HepG2 (cell line): ENCODE measurements at regions not wholly inside any gene's neighbourhood (a gene's known extent, or its start where the extent isn't known, plus 50 kb on each side); places are given as distances from the start of the nearest gene placed in this dataset.

Source experiments
- ATAC-seq: fragments of 200-7000 bp; cut with Tn5 transposase; 3 replicates; pipeline ENCODE4 v1.9.1; 2020; ENCODE audit warnings: mild to moderate bottlenecking, moderate library complexity
- BruUV-seq: library from RNA; stranded (reverse); fragments of 400-500 nt; replicated peaks from 2 replicates; lab custom pipeline; 2021; lab: Mats Ljungman, UMichigan
- CTCF ChIA-PET: fragments of 300-600 bp; formaldehyde crosslinking; extraction: SDS; loops from one replicate; lab custom pipeline; 2021; ENCODE audit warnings: low total read pairs, inconsistent platforms, low intra/inter-chr PET ratio; lab: Yijun Ruan, JAX
- POLR2A ChIA-PET: fragments of 350-600 bp; sonication (Branson Sonifier 250); formaldehyde crosslinking; loops from one replicate; lab custom pipeline; 2020; ENCODE audit warnings: antibody characterized with exemption, inconsistent platforms; lab: Yijun Ruan, JAX
- DNase-seq: peaks from one replicate; pipeline ENCODE4 v3.0.0-alpha.2; 2015; ENCODE audit warnings: low spot score
- FAIRE-seq: peaks from 3 replicates; lab custom pipeline; 2011; peaks lifted over from hg19 to GRCh38; lab: Jason Lieb, UNC
- H2AFZ ChIP-seq: one replicate; pipeline ENCODE4 v1.6.1; 2011; ENCODE audit warnings: low read length, inconsistent platforms
- H3K27ac ChIP-seq: fragments of 300-600 bp; 3 replicates; pipeline ENCODE4 v1.8.0; 2011; ENCODE audit warnings: mixed run types, mild to moderate bottlenecking, mixed read lengths, low read length, inconsistent platforms; ENCODE audit not compliant: insufficient read depth; ENCODE audit errors: extremely low read length
- H3K27me3 ChIP-seq, 2 experiments: fragments of 200-600 bp in 1 of 2; 2 replicates in 1 of 2; 3 replicates in 1 of 2; pipeline versions ENCODE4 v1.6.0 to v1.8.0; 2011; ENCODE audit warnings: low read length in 2 of 2, mild to moderate bottlenecking in 2 of 2, moderate library complexity in 2 of 2, inconsistent platforms in 1 of 2; ENCODE audit not compliant: insufficient read depth in 2 of 2, control insufficient read depth in 1 of 2
- H3K36me3 ChIP-seq, 2 experiments: fragments of 200-600 bp in 1 of 2; replicated peaks in 1 of 2; 2 replicates in 1 of 2; 3 replicates in 1 of 2; pipeline versions ENCODE4 v1.5.1 to v1.8.0; 2011; ENCODE audit warnings: low read length in 2 of 2, inconsistent platforms in 1 of 2; ENCODE audit not compliant: insufficient read depth in 2 of 2, control insufficient read depth in 1 of 2
- H3K4me1 ChIP-seq: 2 replicates; pipeline ENCODE4 v1.5.1; 2012; ENCODE audit warnings: low read length, inconsistent platforms; ENCODE audit not compliant: insufficient read depth
- H3K4me2 ChIP-seq: 2 replicates; pipeline ENCODE4 v1.6.0; 2011; ENCODE audit warnings: low read depth, low read length, inconsistent platforms
- H3K4me3 ChIP-seq, 3 experiments: fragments of 200-600 bp in 1 of 3; sonication (generic), shearing (Covaris generic) in 1 of 3; replicated peaks in 1 of 3; 2 replicates each; pipeline ENCODE4 v1.5.1; 2011 to 2016; ENCODE audit warnings: low read length in 3 of 3, inconsistent platforms in 2 of 3, low read depth in 2 of 3, mild to moderate bottlenecking in 2 of 3, control low read depth in 1 of 3, mixed read lengths in 1 of 3; ENCODE audit not compliant: insufficient read depth in 1 of 3
- H3K79me2 ChIP-seq: one replicate; pipeline ENCODE4 v1.6.1; 2011; ENCODE audit warnings: low read length, inconsistent platforms; ENCODE audit not compliant: insufficient read depth
- H3K9ac ChIP-seq: 2 replicates; pipeline ENCODE4 v1.6.0; 2011; ENCODE audit warnings: mild to moderate bottlenecking, low read depth, low read length, inconsistent platforms; ENCODE audit not compliant: insufficient read depth
- H3K9me3 ChIP-seq: 2 replicates; pipeline ENCODE4 v1.5.1; 2012; ENCODE audit warnings: mild to moderate bottlenecking, low read length
- H4K20me1 ChIP-seq: 2 replicates; pipeline ENCODE4 v1.6.0; 2011; ENCODE audit warnings: inconsistent platforms, mild to moderate bottlenecking, low read length, moderate library complexity; ENCODE audit not compliant: insufficient read depth
- ELF4 ChIP-seq: sonication (generic); formaldehyde crosslinking; IDR thresholded peaks from 2 replicates; pipeline ENCODE4 v1.5.0; 2020; ENCODE audit warnings: missing genetic modification reagents, mild to moderate bottlenecking, moderate library complexity, borderline replicate concordance
- PITX1 ChIP-seq: sonication (generic); formaldehyde crosslinking; IDR thresholded peaks from 2 replicates; pipeline ENCODE4 v1.5.1; 2020; ENCODE audit warnings: mild to moderate bottlenecking, missing genetic modification reagents
- PRPF4 ChIP-seq: fragments of 200-400 bp; formaldehyde crosslinking; IDR thresholded peaks from 2 replicates; pipeline ENCODE4 v1.6.1; 2016; ENCODE audit warnings: low read length, low read depth; ENCODE audit not compliant: poor library complexity, severe bottlenecking
- SMAD3 ChIP-seq: sonication (generic); formaldehyde crosslinking; IDR thresholded peaks from 2 replicates; pipeline ENCODE4 v1.4.0; 2020; ENCODE audit warnings: missing genetic modification reagents
- SNRNP70 ChIP-seq: fragments of 200-400 bp; formaldehyde crosslinking; IDR thresholded peaks from 2 replicates; pipeline ENCODE4 v1.6.1; 2017; ENCODE audit warnings: mild to moderate bottlenecking, low read depth, low read length, moderate library complexity
- TMF1 ChIP-seq: sonication (generic); formaldehyde crosslinking; IDR thresholded peaks from 2 replicates; pipeline ENCODE4 v1.8.1; 2022; ENCODE audit warnings: low read depth, missing genetic modification reagents
- ZFP36L2 ChIP-seq: sonication (generic); formaldehyde crosslinking; IDR thresholded peaks from 2 replicates; pipeline ENCODE4 v1.4.0; 2020; ENCODE audit warnings: missing genetic modification reagents
- ZNF280B ChIP-seq: sonication (generic); formaldehyde crosslinking; IDR thresholded peaks from 2 replicates; pipeline ENCODE4 v1.5.0; 2020; ENCODE audit warnings: missing genetic modification reagents, mild to moderate bottlenecking, borderline replicate concordance
- ZNF468 ChIP-seq: sonication (generic); formaldehyde crosslinking; IDR thresholded peaks from 2 replicates; pipeline ENCODE4 v1.8.0; 2022; ENCODE audit warnings: mild to moderate bottlenecking, moderate library complexity, missing genetic modification reagents
- ZNF674 ChIP-seq: sonication (generic); formaldehyde crosslinking; IDR thresholded peaks from 2 replicates; pipeline ENCODE4 v1.5.0; 2020; ENCODE audit warnings: low read depth, mild to moderate bottlenecking, missing genetic modification reagents
- ZNF746 ChIP-seq: sonication (generic); formaldehyde crosslinking; IDR thresholded peaks from 2 replicates; pipeline ENCODE4 v1.8.0; 2022; ENCODE audit warnings: mild to moderate bottlenecking, missing genetic modification reagents
- ZNF891 ChIP-seq: sonication (generic); formaldehyde crosslinking; IDR thresholded peaks from 2 replicates; pipeline ENCODE4 v1.5.0; 2020; ENCODE audit warnings: mild to moderate bottlenecking, missing genetic modification reagents
- WGBS: methylation state at CpG from one replicate; pipeline ENCODE4 v1.1.6; 2017; ENCODE audit warnings: low lambda C conversion rate; 5-methylcytosine and 5-hydroxymethylcytosine counted together
- in situ Hi-C: cut with HindIII; loops from 2 replicates; pipeline ENCODE4 v1.10.0; 2017; ENCODE audit warnings: low pct_unique_long_range_greater_than_20kb; ENCODE audit not compliant: extremely low pct_ligation_motif_present
- intact Hi-C: fragments of 100-400 bp; cut with micrococcal nuclease; formaldehyde crosslinking; loops from one replicate; pipeline ENCODE4 v1.10.0; 2022; ENCODE audit not compliant: unreplicated experiment
- TF ChIP-seq, protein P1 (sequence below): IDR thresholded peaks from 2 replicates; pipeline ENCODE4 v1.6.1; 2016
- TF ChIP-seq, protein P2 (sequence below): sonication (generic); formaldehyde crosslinking; IDR thresholded peaks from 2 replicates; pipeline ENCODE4 v1.4.0; 2020; ENCODE audit warnings: mild to moderate bottlenecking, missing genetic modification reagents
- TF ChIP-seq, protein P3 (sequence below): sonication (generic); formaldehyde crosslinking; IDR thresholded peaks from 2 replicates; pipeline ENCODE4 v1.4.0; 2020; ENCODE audit warnings: missing genetic modification reagents, mild to moderate bottlenecking, borderline replicate concordance
- TF ChIP-seq, protein P4 (sequence below): sonication (generic); formaldehyde crosslinking; conservative IDR thresholded peaks from 2 replicates; pipeline ENCODE4 v1.8.0; 2022; ENCODE audit warnings: low read depth, missing genetic modification reagents

- no peak overlapping the region for H2AFZ ChIP-seq
- H3K36me3 ChIP-seq, result no peaks in the 10 kb centered on the region
- H3K27me3 ChIP-seq, result no peaks in the 10 kb centered on the region
- CTCF ChIA-PET, result no interaction called here
- no peak overlapping the region for H3K4me3 ChIP-seq
- no peak overlapping the region for H3K27ac ChIP-seq
- H3K9me3 ChIP-seq, result no peaks in the 10 kb centered on the region
- in situ Hi-C loops (no loop called here), intact Hi-C loops (no loop called here)
- ATAC-seq, result no peak
- no peak for DNase-seq
- no peaks in the 10 kb centered on the region for H4K20me1 ChIP-seq
- no peaks in the 10 kb centered on the region for H3K4me1 ChIP-seq
- no peaks in the 10 kb centered on the region for H3K79me2 ChIP-seq
- WGBS, result 0% methylated on average over 1 of the region's 1 CpG
- no peak overlapping the region for H3K4me2 ChIP-seq
- BruUV-seq, result no TSS peak
- H3K9ac ChIP-seq, result no peak overlapping the region
- POLR2A ChIA-PET, result no interaction called here
- no peak for FAIRE-seq
- no peak for TF ChIP-seq ZNF674
- TF ChIP-seq ZFP36L2 (CRISPR knock-in tag), result no peak
- TF ChIP-seq ZNF891 (CRISPR knock-in tag), result no peak
- TF ChIP-seq, protein P1, sequence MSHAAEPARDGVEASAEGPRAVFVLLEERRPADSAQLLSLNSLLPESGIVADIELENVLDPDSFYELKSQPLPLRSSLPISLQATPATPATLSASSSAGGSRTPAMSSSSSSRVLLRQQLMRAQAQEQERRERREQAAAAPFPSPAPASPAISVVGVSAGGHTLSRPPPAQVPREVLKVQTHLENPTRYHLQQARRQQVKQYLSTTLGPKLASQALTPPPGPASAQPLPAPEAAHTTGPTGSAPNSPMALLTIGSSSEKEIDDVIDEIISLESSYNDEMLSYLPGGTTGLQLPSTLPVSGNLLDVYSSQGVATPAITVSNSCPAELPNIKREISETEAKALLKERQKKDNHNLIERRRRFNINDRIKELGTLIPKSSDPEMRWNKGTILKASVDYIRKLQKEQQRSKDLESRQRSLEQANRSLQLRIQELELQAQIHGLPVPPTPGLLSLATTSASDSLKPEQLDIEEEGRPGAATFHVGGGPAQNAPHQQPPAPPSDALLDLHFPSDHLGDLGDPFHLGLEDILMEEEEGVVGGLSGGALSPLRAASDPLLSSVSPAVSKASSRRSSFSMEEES (CRISPR knock-in tag), result no peak
- TF ChIP-seq, protein P2, sequence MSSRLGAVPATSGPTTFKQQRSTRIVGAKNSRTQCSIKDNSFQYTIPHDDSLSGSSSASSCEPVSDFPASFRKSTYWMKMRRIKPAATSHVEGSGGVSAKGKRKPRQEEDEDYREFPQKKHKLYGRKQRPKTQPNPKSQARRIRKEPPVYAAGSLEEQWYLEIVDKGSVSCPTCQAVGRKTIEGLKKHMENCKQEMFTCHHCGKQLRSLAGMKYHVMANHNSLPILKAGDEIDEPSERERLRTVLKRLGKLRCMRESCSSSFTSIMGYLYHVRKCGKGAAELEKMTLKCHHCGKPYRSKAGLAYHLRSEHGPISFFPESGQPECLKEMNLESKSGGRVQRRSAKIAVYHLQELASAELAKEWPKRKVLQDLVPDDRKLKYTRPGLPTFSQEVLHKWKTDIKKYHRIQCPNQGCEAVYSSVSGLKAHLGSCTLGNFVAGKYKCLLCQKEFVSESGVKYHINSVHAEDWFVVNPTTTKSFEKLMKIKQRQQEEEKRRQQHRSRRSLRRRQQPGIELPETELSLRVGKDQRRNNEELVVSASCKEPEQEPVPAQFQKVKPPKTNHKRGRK, result no peak
- no peak for TF ChIP-seq ZNF280B (CRISPR knock-in tag)
- TF ChIP-seq PITX1, result no peak
- TF ChIP-seq, protein P3, sequence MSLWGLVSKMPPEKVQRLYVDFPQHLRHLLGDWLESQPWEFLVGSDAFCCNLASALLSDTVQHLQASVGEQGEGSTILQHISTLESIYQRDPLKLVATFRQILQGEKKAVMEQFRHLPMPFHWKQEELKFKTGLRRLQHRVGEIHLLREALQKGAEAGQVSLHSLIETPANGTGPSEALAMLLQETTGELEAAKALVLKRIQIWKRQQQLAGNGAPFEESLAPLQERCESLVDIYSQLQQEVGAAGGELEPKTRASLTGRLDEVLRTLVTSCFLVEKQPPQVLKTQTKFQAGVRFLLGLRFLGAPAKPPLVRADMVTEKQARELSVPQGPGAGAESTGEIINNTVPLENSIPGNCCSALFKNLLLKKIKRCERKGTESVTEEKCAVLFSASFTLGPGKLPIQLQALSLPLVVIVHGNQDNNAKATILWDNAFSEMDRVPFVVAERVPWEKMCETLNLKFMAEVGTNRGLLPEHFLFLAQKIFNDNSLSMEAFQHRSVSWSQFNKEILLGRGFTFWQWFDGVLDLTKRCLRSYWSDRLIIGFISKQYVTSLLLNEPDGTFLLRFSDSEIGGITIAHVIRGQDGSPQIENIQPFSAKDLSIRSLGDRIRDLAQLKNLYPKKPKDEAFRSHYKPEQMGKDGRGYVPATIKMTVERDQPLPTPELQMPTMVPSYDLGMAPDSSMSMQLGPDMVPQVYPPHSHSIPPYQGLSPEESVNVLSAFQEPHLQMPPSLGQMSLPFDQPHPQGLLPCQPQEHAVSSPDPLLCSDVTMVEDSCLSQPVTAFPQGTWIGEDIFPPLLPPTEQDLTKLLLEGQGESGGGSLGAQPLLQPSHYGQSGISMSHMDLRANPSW (CRISPR knock-in tag), result no peak
- TF ChIP-seq ZNF468 (CRISPR knock-in tag), result no peak
- TF ChIP-seq SMAD3 (CRISPR knock-in tag), result no peak
- no peak for TF ChIP-seq ZNF746 (CRISPR knock-in tag)
- no peak for TF ChIP-seq TMF1 (CRISPR knock-in tag)
- TF ChIP-seq, protein P4, sequence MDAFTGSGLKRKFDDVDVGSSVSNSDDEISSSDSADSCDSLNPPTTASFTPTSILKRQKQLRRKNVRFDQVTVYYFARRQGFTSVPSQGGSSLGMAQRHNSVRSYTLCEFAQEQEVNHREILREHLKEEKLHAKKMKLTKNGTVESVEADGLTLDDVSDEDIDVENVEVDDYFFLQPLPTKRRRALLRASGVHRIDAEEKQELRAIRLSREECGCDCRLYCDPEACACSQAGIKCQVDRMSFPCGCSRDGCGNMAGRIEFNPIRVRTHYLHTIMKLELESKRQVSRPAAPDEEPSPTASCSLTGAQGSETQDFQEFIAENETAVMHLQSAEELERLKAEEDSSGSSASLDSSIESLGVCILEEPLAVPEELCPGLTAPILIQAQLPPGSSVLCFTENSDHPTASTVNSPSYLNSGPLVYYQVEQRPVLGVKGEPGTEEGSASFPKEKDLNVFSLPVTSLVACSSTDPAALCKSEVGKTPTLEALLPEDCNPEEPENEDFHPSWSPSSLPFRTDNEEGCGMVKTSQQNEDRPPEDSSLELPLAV (CRISPR knock-in tag), result no peak
- TF ChIP-seq SNRNP70, result no peak
- no peak for TF ChIP-seq PRPF4
- no peak for TF ChIP-seq ELF4 (CRISPR knock-in tag)
Measured at GRCh38 chr1:187374742-187375141, 546.0 kb downstream of the PLA2G4A start.
